BLaER1 treated with 17β-estradiol and CSF1 and Interleukin-3, amounts not matched to agents 10 nM and 100 nM (cell line): ENCODE measurements at regions not wholly inside any gene's neighbourhood (a gene's known extent, or its start where the extent isn't known, plus 50 kb on each side); places are given as distances from the start of the nearest gene placed in this dataset.

Experiments used
- H3K27ac ChIP-seq, 11 experiments: shearing (Covaris generic); formaldehyde crosslinking; 2 replicates each; pipeline ENCODE4 v1.8.1; 2022
- H3K27me3 ChIP-seq, 11 experiments: shearing (Covaris generic); formaldehyde crosslinking; 2 replicates each; pipeline ENCODE4 v1.8.1; 2022
- H3K36me3 ChIP-seq, 11 experiments: shearing (Covaris generic); formaldehyde crosslinking; 2 replicates each; pipeline ENCODE4 v1.8.1; 2022
- H3K4me1 ChIP-seq, 10 experiments: shearing (Covaris generic); formaldehyde crosslinking; 2 replicates each; pipeline ENCODE4 v1.8.1; 2022
- H3K4me2 ChIP-seq, 11 experiments: shearing (Covaris generic); formaldehyde crosslinking; 2 replicates each; pipeline ENCODE4 v1.8.1; 2022
- H3K4me3 ChIP-seq, 10 experiments: shearing (Covaris generic); formaldehyde crosslinking; 2 replicates each; pipeline ENCODE4 v1.8.1; 2022
- H3K9ac ChIP-seq, 11 experiments: shearing (Covaris generic); formaldehyde crosslinking; 2 replicates each; pipeline ENCODE4 v1.8.1; 2022
- H3K9me3 ChIP-seq, 11 experiments: shearing (Covaris generic); formaldehyde crosslinking; replicated peaks in 1 of 11; 2 replicates each; pipeline ENCODE4 v1.8.1; 2022
- H4K20me1 ChIP-seq, 11 experiments: shearing (Covaris generic); formaldehyde crosslinking; 2 replicates each; pipeline ENCODE4 v1.8.1; 2022
- Cebpa-rat ChIP-seq, 11 experiments: shearing (Covaris generic); IDR thresholded peaks; 2 replicates each; pipeline ENCODE4 v1.8.1; 2022

- Histone ChIP-seq H3K4me2 (no peak overlapping the region), H3K4me3 (no peak overlapping the region), H3K27me3 (no peaks in the 10 kb centered on the region), H3K9ac (no peak overlapping the region), H4K20me1 (no peaks in the 10 kb centered on the region), H3K9me3 (peaks cover 13 to 23% (median 20%) of the 10 kb centered on the region in 11 experiments; a peak in 21 of 22 replicates), H3K27ac (no peak overlapping the region), H3K4me1 (no peaks in the 10 kb centered on the region), H3K36me3 (no peaks in the 10 kb centered on the region)
- TF ChIP-seq Cebpa-rat (IDR thresholded peaks at IDR 0.05): no peak
Measured at GRCh38 chr2:4882421-4882820, 809.8 kb upstream of the SOX11 start.

GRCh38 chr2:4882941-4883340 is 809.2 kb upstream of the SOX11 start:
- H3K27me3 ChIP-seq: no peaks in the 10 kb centered on the region
- H3K4me2 ChIP-seq: no peak overlapping the region
- H3K9ac ChIP-seq: no peak overlapping the region
- H3K27ac ChIP-seq: no peak overlapping the region
- no peak overlapping the region for H3K4me3 ChIP-seq
- no peaks in the 10 kb centered on the region for H4K20me1 ChIP-seq
- TF ChIP-seq Cebpa-rat (IDR thresholded peaks at IDR 0.05): no peak
- H3K9me3 ChIP-seq: peaks cover 13 to 23% (median 20%) of the 10 kb centered on the region in 11 experiments; a peak in 21 of 22 replicates
- no peaks in the 10 kb centered on the region for H3K36me3 ChIP-seq
- H3K4me1 ChIP-seq: no peaks in the 10 kb centered on the region

DNA sequence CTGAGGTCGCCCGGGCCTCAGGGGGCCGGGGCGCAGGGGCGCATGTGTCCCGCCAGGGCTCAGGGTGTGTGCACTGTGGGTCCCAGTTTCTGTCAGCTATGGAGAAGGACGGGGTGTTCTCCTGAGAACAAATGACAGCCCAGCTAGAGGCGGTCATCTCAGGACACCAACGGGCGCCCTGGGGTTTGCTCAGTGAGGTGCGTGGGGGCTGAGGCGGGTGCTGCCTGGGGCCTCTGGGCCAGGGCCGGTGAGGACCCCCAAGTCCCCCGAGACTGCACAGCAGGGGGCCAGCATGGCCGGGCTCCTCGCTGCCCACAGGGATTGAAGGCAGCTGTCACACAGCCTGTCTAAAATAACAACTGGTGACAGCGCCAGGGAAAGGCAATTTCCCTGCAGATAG is 808.8 kb upstream of the SOX11 start:
- no peaks in the 10 kb centered on the region for H4K20me1 ChIP-seq
- H3K27ac ChIP-seq: no peak overlapping the region
- no peak overlapping the region for H3K4me3 ChIP-seq
- H3K27me3 ChIP-seq: no peaks in the 10 kb centered on the region
- no peaks in the 10 kb centered on the region for H3K36me3 ChIP-seq
- no peak for TF ChIP-seq Cebpa-rat (IDR thresholded peaks at IDR 0.05)
- H3K9me3 ChIP-seq: peaks cover 13 to 23% (median 20%) of the 10 kb centered on the region in 11 experiments; a peak in 21 of 22 replicates
- no peaks in the 10 kb centered on the region for H3K4me1 ChIP-seq
- no peak overlapping the region for H3K9ac ChIP-seq
- H3K4me2 ChIP-seq: no peak overlapping the region

- no peak overlapping the region for H3K4me3 ChIP-seq
- no peaks in the 10 kb centered on the region for H3K27me3 ChIP-seq
- TF ChIP-seq Cebpa-rat (IDR thresholded peaks at IDR 0.05): no peak
- no peaks in the 10 kb centered on the region for H4K20me1 ChIP-seq
- no peaks in the 10 kb centered on the region for H3K4me1 ChIP-seq
- H3K9me3 ChIP-seq: peaks cover 13 to 23% (median 20%) of the 10 kb centered on the region in 11 experiments; a peak in 21 of 22 replicates
- H3K27ac ChIP-seq: no peak overlapping the region
- no peak overlapping the region for H3K9ac ChIP-seq
- H3K36me3 ChIP-seq: no peaks in the 10 kb centered on the region
- no peak overlapping the region for H3K4me2 ChIP-seq
Measured at GRCh38 chr2:4884117-4884571, 808.0 kb upstream of the SOX11 start.

- Histone ChIP-seq H3K36me3 (no peaks in the 10 kb centered on the region), H3K9me3 (no peaks in the 10 kb centered on the region), H3K4me3 (no peak overlapping the region), H3K4me1 (no peaks in the 10 kb centered on the region), H3K9ac (no peak overlapping the region), H3K4me2 (no peak overlapping the region), H3K27me3 (no peaks in the 10 kb centered on the region), H4K20me1 (no peaks in the 10 kb centered on the region), H3K27ac (no peak overlapping the region)
- TF ChIP-seq Cebpa-rat (IDR thresholded peaks at IDR 0.05): no peak
Measured at GRCh38 chr2:4891394-4891793, 800.8 kb upstream of the SOX11 start.

DNA sequence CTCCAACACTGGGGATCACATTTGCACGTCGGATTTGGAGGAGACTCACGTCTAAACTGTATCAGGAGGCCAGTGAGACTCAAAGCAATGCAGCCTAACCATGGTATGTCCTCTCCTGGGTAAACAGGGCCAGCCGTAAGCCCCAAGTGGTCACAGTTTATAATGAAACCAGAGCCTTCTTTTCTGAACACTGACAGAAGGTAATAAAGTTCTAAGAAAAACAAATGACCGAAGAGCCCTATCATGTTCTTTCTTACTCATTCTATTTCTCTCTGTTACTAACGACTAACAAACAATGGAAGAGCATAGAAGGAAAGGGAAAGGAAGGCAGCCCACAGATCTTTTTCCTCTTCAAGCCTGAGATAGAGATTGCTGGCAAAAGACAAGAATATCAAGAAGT is 796.8 kb upstream of the SOX11 start:
- Histone ChIP-seq H3K27ac (no peak overlapping the region), H3K27me3 (no peaks in the 10 kb centered on the region), H3K4me1 (no peaks in the 10 kb centered on the region), H3K4me3 (no peak overlapping the region), H3K4me2 (no peak overlapping the region), H3K9ac (no peak overlapping the region), H3K36me3 (no peaks in the 10 kb centered on the region), H4K20me1 (no peaks in the 10 kb centered on the region), H3K9me3 (no peaks in the 10 kb centered on the region)
- no peak for TF ChIP-seq Cebpa-rat (IDR thresholded peaks at IDR 0.05)

DNA sequence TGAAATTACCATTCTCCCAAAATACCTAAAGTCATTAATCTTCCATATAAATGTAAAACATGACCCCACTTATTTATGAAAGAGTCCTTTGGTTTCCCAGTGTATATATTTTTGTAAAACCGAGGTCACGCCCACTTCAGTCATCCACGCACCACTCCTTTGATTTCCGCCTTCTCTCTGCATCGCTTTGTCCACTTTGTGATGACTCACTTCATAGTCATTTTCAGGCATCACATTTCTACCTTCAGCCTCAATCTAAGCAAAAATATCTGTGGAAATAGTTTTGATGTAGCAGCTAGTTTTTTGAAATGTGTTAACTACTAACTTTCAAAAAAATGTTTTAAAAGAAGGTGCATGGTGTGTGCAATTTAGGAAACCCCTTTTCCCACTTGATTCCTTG is 793.5 kb upstream of the SOX11 start:
- H3K4me2 ChIP-seq: no peak overlapping the region
- no peaks in the 10 kb centered on the region for H4K20me1 ChIP-seq
- H3K27ac ChIP-seq: no peak overlapping the region
- H3K9me3 ChIP-seq: no peaks in the 10 kb centered on the region
- no peaks in the 10 kb centered on the region for H3K4me1 ChIP-seq
- no peak overlapping the region for H3K9ac ChIP-seq
- H3K4me3 ChIP-seq: no peak overlapping the region
- H3K36me3 ChIP-seq: no peaks in the 10 kb centered on the region
- no peak for TF ChIP-seq Cebpa-rat (IDR thresholded peaks at IDR 0.05)
- no peaks in the 10 kb centered on the region for H3K27me3 ChIP-seq

- H3K27ac ChIP-seq: no peak overlapping the region
Measured at GRCh38 chr2:4900242-4900641, 791.9 kb upstream of the SOX11 start.

GRCh38 chr2:4900861-4901770 is 791.1 kb upstream of the SOX11 start:
- H3K4me3 ChIP-seq: no peak overlapping the region
- H3K9ac ChIP-seq: no peak overlapping the region
- H3K36me3 ChIP-seq: no peaks in the 10 kb centered on the region
- H3K27me3 ChIP-seq: no peaks in the 10 kb centered on the region
- H3K27ac ChIP-seq: no peak overlapping the region
- H3K4me2 ChIP-seq: no peak overlapping the region
- TF ChIP-seq Cebpa-rat (IDR thresholded peaks at IDR 0.05): no peak
- H3K4me1 ChIP-seq: no peaks in the 10 kb centered on the region
- H3K9me3 ChIP-seq: no peaks in the 10 kb centered on the region
- no peaks in the 10 kb centered on the region for H4K20me1 ChIP-seq

More at GRCh38 chr2:4900242-4900641, 791.9 kb upstream of the SOX11 start:
- H3K36me3 ChIP-seq: no peaks in the 10 kb centered on the region
- H3K27me3 ChIP-seq: no peaks in the 10 kb centered on the region
- TF ChIP-seq Cebpa-rat (IDR thresholded peaks at IDR 0.05): no peak
- no peak overlapping the region for H3K4me2 ChIP-seq
- no peak overlapping the region for H3K4me3 ChIP-seq
- no peak overlapping the region for H3K9ac ChIP-seq
- no peaks in the 10 kb centered on the region for H3K4me1 ChIP-seq
- H3K9me3 ChIP-seq: no peaks in the 10 kb centered on the region
- no peaks in the 10 kb centered on the region for H4K20me1 ChIP-seq
